Lung (tissue), 11 donors: ENCODE measurements at regions not wholly inside any gene's neighbourhood (a gene's known extent, or its start where the extent isn't known, plus 50 kb on each side); places are given as distances from the start of the nearest gene placed in this dataset.
A peak's percentile ranks its signal among the peaks of the same experiment; 100 is the strongest.

ENCODE experiments used
- ATAC-seq: fragments of 200-7000 bp; cut with Tn5 transposase; one replicate; pipeline ENCODE4 v1.9.1; 2020; ENCODE audit warnings: moderate number of reproducible peaks; ENCODE audit not compliant: insufficient read depth, low FRiP score
- DNase-seq, 3 donors: peaks; one replicate each; pipeline ENCODE4 v3.0.0-alpha.2; 2013 to 2017
- H3K27ac ChIP-seq, 2 donors: one replicate each; pipeline ENCODE4 v1.5.1; 2013; ENCODE audit warnings: mild to moderate bottlenecking in 2 of 2, moderate library complexity in 2 of 2, control low read depth in 1 of 2, inconsistent platforms in 1 of 2, low read depth in 1 of 2, low read length in 1 of 2
- H3K27me3 ChIP-seq, 3 donors: one replicate each; pipeline ENCODE4 v1.5.1; 2013; ENCODE audit warnings: low read length in 2 of 3; ENCODE audit not compliant: control insufficient read depth in 3 of 3, insufficient read depth in 3 of 3
- H3K36me3 ChIP-seq, 4 donors: one replicate each; pipeline ENCODE4 v1.5.1; 2013; ENCODE audit warnings: low read length in 4 of 4, mild to moderate bottlenecking in 1 of 4, moderate library complexity in 1 of 4; ENCODE audit not compliant: control insufficient read depth in 4 of 4, insufficient read depth in 4 of 4
- H3K4me1 ChIP-seq, 5 donors: one replicate each; pipeline ENCODE4 v1.5.1; 2013; ENCODE audit warnings: low read length in 5 of 5, mild to moderate bottlenecking in 2 of 5, moderate library complexity in 1 of 5; ENCODE audit not compliant: control insufficient read depth in 5 of 5, insufficient read depth in 5 of 5
- H3K4me3 ChIP-seq: one replicate; pipeline ENCODE4 v1.5.1; 2013; ENCODE audit warnings: mild to moderate bottlenecking, control low read depth, moderate library complexity
- H3K9ac ChIP-seq, 2 donors: one replicate each; pipeline ENCODE4 v1.5.1; 2013; ENCODE audit warnings: low read length in 2 of 2, control low read depth in 1 of 2; ENCODE audit not compliant: insufficient read depth in 1 of 2
- H3K9me3 ChIP-seq, 4 donors: one replicate each; pipeline ENCODE4 v1.5.1; 2013; ENCODE audit warnings: low read length in 3 of 4, mild to moderate bottlenecking in 1 of 4, moderate library complexity in 1 of 4; ENCODE audit not compliant: control insufficient read depth in 4 of 4, insufficient read depth in 3 of 4
- CTCF ChIP-seq: IDR thresholded peaks from 2 replicates; pipeline ENCODE4 v1.5.1; 2012; ENCODE audit warnings: mild to moderate bottlenecking; ENCODE audit errors: control extremely low read depth, extremely low read depth
- whole genome bisulfite sequencing, 2 donors: extraction: QIAGEN DNeasy Blood & Tissue Kit; methylation state at CpG; one replicate each; pipeline ENCODE4 v1.1.7; 2013; 5-methylcytosine and 5-hydroxymethylcytosine counted together
- donor health status: control.
- donor health status: control.
- donor health status: Bipolar disorder and iron deficiency.
- donor health status: healthy.
- donor health status: DM: yes; HTN: yes; CAD: no.

GRCh38 chr6:44625996-44626395 lies 238.5 kb downstream of the CDC5L start:
- H3K4me1 ChIP-seq = peaks cover 0 to 2% (median 0%) of the 10 kb centered on the region in 5 donors
- H3K27ac ChIP-seq = no peak overlapping the region
- WGBS, 2 donors = 94 to 100% methylated on average over 2 of the region's 2 CpGs

GRCh38 chr6:44626616-44627015 lies 239.1 kb downstream of the CDC5L start:
- Histone ChIP-seq H3K36me3 (no peaks in the 10 kb centered on the region), H3K4me1 (peaks cover 0 to 2% (median 0%) of the 10 kb centered on the region in 5 donors), H3K27me3 (no peaks in the 10 kb centered on the region), H3K4me3 (no peak overlapping the region), H3K9ac (no peak overlapping the region), H3K27ac (no peak overlapping the region), H3K9me3 (no peaks in the 10 kb centered on the region)
- no peak for DNase-seq
- ATAC-seq = no peak
- no peak for TF ChIP-seq CTCF
- 89 to 92% methylated on average over 9 of the region's 9 CpGs for WGBS, 2 donors

More at GRCh38 chr6:44625996-44626395, 238.5 kb downstream of the CDC5L start:
- Histone ChIP-seq H3K9me3 (no peaks in the 10 kb centered on the region), H3K9ac (no peak overlapping the region), H3K4me3 (no peak overlapping the region), H3K27me3 (no peaks in the 10 kb centered on the region), H3K36me3 (no peaks in the 10 kb centered on the region)
- no peak for DNase-seq
- ATAC-seq = no peak
- no peak for TF ChIP-seq CTCF

DNA sequence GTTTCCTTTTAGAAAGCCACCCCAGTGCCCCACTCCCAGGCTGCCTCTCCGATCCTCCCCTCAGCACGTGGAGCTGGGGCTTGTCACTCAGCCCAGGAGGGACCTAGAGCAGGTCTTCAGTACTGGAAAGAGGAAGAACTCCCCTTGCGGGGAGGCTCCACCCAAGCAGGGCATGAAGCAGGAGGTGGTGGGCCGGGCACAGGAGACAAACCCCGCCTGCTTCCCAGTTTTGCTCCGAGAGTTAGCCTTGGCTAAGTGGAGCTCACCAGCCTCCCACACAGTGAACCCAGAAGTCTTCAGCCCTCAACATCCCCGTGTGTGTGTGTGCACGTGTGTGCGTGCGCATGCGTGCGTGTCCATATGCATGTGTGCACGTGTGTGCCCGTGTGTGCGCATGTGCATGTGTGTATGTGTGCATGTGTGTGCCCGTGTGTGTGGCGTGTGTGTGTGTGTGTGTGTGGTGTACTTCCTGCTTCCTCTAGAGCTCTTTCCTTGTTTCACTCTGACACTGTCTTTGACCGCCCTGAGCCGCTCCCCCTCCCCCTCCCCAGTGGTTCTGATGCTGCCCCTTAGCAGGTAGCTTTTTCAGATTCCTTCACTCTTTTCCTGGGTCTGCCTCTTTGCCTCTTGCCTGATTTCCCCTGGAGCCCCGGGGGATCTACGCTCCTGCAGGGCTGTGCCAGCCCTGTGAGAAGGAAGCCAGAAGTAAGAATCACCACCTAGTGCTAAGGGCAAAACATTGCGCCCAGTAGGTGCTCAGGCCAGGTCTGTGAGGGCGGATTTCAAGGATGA lies 239.8 kb downstream of the CDC5L start:
- Histone ChIP-seq H3K36me3 (no peaks in the 10 kb centered on the region), H3K9me3 (no peaks in the 10 kb centered on the region), H3K4me3 (no peak overlapping the region), H3K4me1 (peaks cover 0 to 2% (median 0%) of the 10 kb centered on the region in 5 donors), H3K27ac (no peak overlapping the region), H3K27me3 (no peaks in the 10 kb centered on the region), H3K9ac (no peak overlapping the region)
- ATAC-seq (peak; percentile 39), DNase-seq (no peak)
- WGBS, 2 donors = 50 to 59% methylated on average over 23 of the region's 23 CpGs
- no peak for TF ChIP-seq CTCF
